Activated T-cell treated with anti-CD3 and anti-CD28 coated beads, Interleukin-2, amount 50 U/mL, for 4 hours (primary cell): ENCODE measurements at regions not wholly inside any gene's neighbourhood (a gene's known extent, or its start where the extent isn't known, plus 50 kb on each side); places are given as distances from the start of the nearest gene placed in this dataset.

Experiments
- ATAC-seq, 2 donors: fragments of 200-7000 bp; cut with Tn5 transposase; one replicate each; pipeline ENCODE4 v1.10.0; 2021
- DNase-seq: peaks from one replicate; pipeline ENCODE4 v3.0.0-alpha.2; 2020
- H3K27me3 Mint-ChIP-seq: one replicate; pipeline ENCODE4 v1.8.0; 2021; ENCODE audit warnings: low read depth, mixed read lengths
- H3K36me3 Mint-ChIP-seq: one replicate; pipeline ENCODE4 v1.8.0; 2022; ENCODE audit warnings: mixed read lengths; ENCODE audit not compliant: insufficient read depth
- H3K4me1 Mint-ChIP-seq: one replicate; pipeline ENCODE4 v1.8.0; 2021; ENCODE audit warnings: low read depth, mixed read lengths
- H3K4me3 Mint-ChIP-seq: one replicate; pipeline ENCODE4 v1.8.0; 2021; ENCODE audit warnings: mild to moderate bottlenecking, moderate library complexity, mixed read lengths
- H3K9me3 Mint-ChIP-seq: one replicate; pipeline ENCODE4 v1.8.0; 2021; ENCODE audit warnings: mixed read lengths

GRCh38 chr2:9092383-9093282 is 89.1 kb upstream of the MBOAT2 start:
- Mint-ChIP-seq H3K4me1 (no peaks in the 10 kb centered on the region), H3K9me3 (no peaks in the 10 kb centered on the region), H3K4me3 (no peak overlapping the region), H3K27me3 (peaks cover 44% of the 10 kb centered on the region), H3K36me3 (no peaks in the 10 kb centered on the region)
- ATAC-seq = no peak
- DNase-seq = no peak

GRCh38 chr2:9091811-9092210 is 88.3 kb upstream of the MBOAT2 start:
- Mint-ChIP-seq H3K36me3 (no peaks in the 10 kb centered on the region), H3K4me1 (no peaks in the 10 kb centered on the region), H3K4me3 (no peak overlapping the region), H3K9me3 (no peaks in the 10 kb centered on the region), H3K27me3 (peaks cover 40% of the 10 kb centered on the region)
- ATAC-seq (no peak), DNase-seq (no peak)

GRCh38 chr2:9089831-9090230 is 86.3 kb upstream of the MBOAT2 start:
- H3K9me3 Mint-ChIP-seq = no peaks in the 10 kb centered on the region
- H3K4me3 Mint-ChIP-seq = no peak overlapping the region
- no peaks in the 10 kb centered on the region for H3K4me1 Mint-ChIP-seq
- DNase-seq (no peak), ATAC-seq (no peak)
- H3K36me3 Mint-ChIP-seq = no peaks in the 10 kb centered on the region
- peaks cover 28% of the 10 kb centered on the region for H3K27me3 Mint-ChIP-seq

- H3K9me3 Mint-ChIP-seq = peaks cover 3% of the 10 kb centered on the region
- no peak overlapping the region for H3K4me3 Mint-ChIP-seq
- ATAC-seq = no peak
- H3K4me1 Mint-ChIP-seq = no peaks in the 10 kb centered on the region
- no peak for DNase-seq
- H3K36me3 Mint-ChIP-seq = no peaks in the 10 kb centered on the region
- peaks cover 5% of the 10 kb centered on the region for H3K27me3 Mint-ChIP-seq
Measured at GRCh38 chr2:9087121-9087681, 83.7 kb upstream of the MBOAT2 start.

GRCh38 chr2:9086465-9086864 is 83.0 kb upstream of the MBOAT2 start:
- Mint-ChIP-seq H3K9me3 (peaks cover 8% of the 10 kb centered on the region), H3K4me1 (no peaks in the 10 kb centered on the region), H3K36me3 (no peaks in the 10 kb centered on the region), H3K27me3 (peaks cover 2% of the 10 kb centered on the region), H3K4me3 (no peak overlapping the region)
- ATAC-seq (no peak), DNase-seq (no peak)

- ATAC-seq (no peak), DNase-seq (no peak)
- Mint-ChIP-seq H3K9me3 (peaks cover 11% of the 10 kb centered on the region), H3K4me1 (no peaks in the 10 kb centered on the region), H3K4me3 (no peak overlapping the region), H3K27me3 (peaks cover 2% of the 10 kb centered on the region), H3K36me3 (no peaks in the 10 kb centered on the region)
Measured at GRCh38 chr2:9085353-9085752, 81.9 kb upstream of the MBOAT2 start.

GRCh38 chr2:9083287-9083686 is 79.8 kb upstream of the MBOAT2 start:
- no peak for ATAC-seq
- H3K9me3 Mint-ChIP-seq = peaks cover 11% of the 10 kb centered on the region
- DNase-seq = no peak

GRCh38 chr2:9082158-9082557 is 78.7 kb upstream of the MBOAT2 start:
- Mint-ChIP-seq H3K4me1 (no peaks in the 10 kb centered on the region), H3K27me3 (peaks cover 6% of the 10 kb centered on the region), H3K9me3 (peaks cover 11% of the 10 kb centered on the region), H3K4me3 (no peak overlapping the region), H3K36me3 (no peaks in the 10 kb centered on the region)
- DNase-seq (no peak), ATAC-seq (no peak)

More at GRCh38 chr2:9083287-9083686, 79.8 kb upstream of the MBOAT2 start:
- Mint-ChIP-seq H3K4me3 (no peak overlapping the region), H3K27me3 (peaks cover 5% of the 10 kb centered on the region), H3K4me1 (no peaks in the 10 kb centered on the region), H3K36me3 (no peaks in the 10 kb centered on the region)

- no peak for ATAC-seq
- Mint-ChIP-seq H3K27me3 (peaks cover 6% of the 10 kb centered on the region), H3K4me3 (no peak overlapping the region)
Measured at GRCh38 chr2:9081750-9082149, 78.3 kb upstream of the MBOAT2 start.

GRCh38 chr2:9078405-9078804 is 74.9 kb upstream of the MBOAT2 start:
- peaks cover 11% of the 10 kb centered on the region for H3K9me3 Mint-ChIP-seq
- H3K27me3 Mint-ChIP-seq = peaks cover 6% of the 10 kb centered on the region

More at GRCh38 chr2:9081750-9082149, 78.3 kb upstream of the MBOAT2 start:
- DNase-seq = no peak
- peaks cover 11% of the 10 kb centered on the region for H3K9me3 Mint-ChIP-seq
- no peaks in the 10 kb centered on the region for H3K36me3 Mint-ChIP-seq
- H3K4me1 Mint-ChIP-seq = no peaks in the 10 kb centered on the region

GRCh38 chr2:9077691-9078090 is 74.2 kb upstream of the MBOAT2 start:
- Mint-ChIP-seq H3K4me3 (no peak overlapping the region), H3K4me1 (no peaks in the 10 kb centered on the region), H3K36me3 (no peaks in the 10 kb centered on the region), H3K27me3 (peaks cover 9% of the 10 kb centered on the region), H3K9me3 (peaks cover 11% of the 10 kb centered on the region)
- no peak for DNase-seq
- ATAC-seq = no peak

More at GRCh38 chr2:9078405-9078804, 74.9 kb upstream of the MBOAT2 start:
- ATAC-seq (no peak), DNase-seq (no peak)
- no peak overlapping the region for H3K4me3 Mint-ChIP-seq
- no peaks in the 10 kb centered on the region for H3K36me3 Mint-ChIP-seq
- no peaks in the 10 kb centered on the region for H3K4me1 Mint-ChIP-seq

- Mint-ChIP-seq H3K36me3 (no peaks in the 10 kb centered on the region), H3K9me3 (peaks cover 6% of the 10 kb centered on the region), H3K4me3 (no peak overlapping the region), H3K4me1 (no peaks in the 10 kb centered on the region), H3K27me3 (peaks cover 14% of the 10 kb centered on the region)
- DNase-seq = no peak
- ATAC-seq = no peak
Measured at GRCh38 chr2:9076755-9077154, 73.3 kb upstream of the MBOAT2 start.

GRCh38 chr2:9076210-9076609 is 72.7 kb upstream of the MBOAT2 start:
- Mint-ChIP-seq H3K4me3 (no peak overlapping the region), H3K4me1 (no peaks in the 10 kb centered on the region), H3K36me3 (no peaks in the 10 kb centered on the region), H3K27me3 (peaks cover 16% of the 10 kb centered on the region), H3K9me3 (peaks cover under 1% of the 10 kb centered on the region)
- no peak for DNase-seq
- no peak for ATAC-seq

- Mint-ChIP-seq H3K36me3 (no peaks in the 10 kb centered on the region), H3K4me1 (no peaks in the 10 kb centered on the region)
Measured at GRCh38 chr2:9074930-9075329, 71.4 kb upstream of the MBOAT2 start.

GRCh38 chr2:9071584-9072124 is 68.2 kb upstream of the MBOAT2 start:
- H3K4me1 Mint-ChIP-seq = no peaks in the 10 kb centered on the region
- no peak overlapping the region for H3K4me3 Mint-ChIP-seq
- ATAC-seq (no peak), DNase-seq (no peak)
- H3K27me3 Mint-ChIP-seq = peaks cover 15% of the 10 kb centered on the region
- no peaks in the 10 kb centered on the region for H3K36me3 Mint-ChIP-seq
- H3K9me3 Mint-ChIP-seq = peaks cover 14% of the 10 kb centered on the region

More at GRCh38 chr2:9074930-9075329, 71.4 kb upstream of the MBOAT2 start:
- Mint-ChIP-seq H3K27me3 (peaks cover 16% of the 10 kb centered on the region), H3K9me3 (no peaks in the 10 kb centered on the region), H3K4me3 (no peak overlapping the region)
- DNase-seq = no peak
- no peak for ATAC-seq
